ENCODE measurements at regions not wholly inside any gene's neighbourhood (a gene's known extent, or its start where the extent isn't known, plus 50 kb on each side); places are given as distances from the start of the nearest gene placed in this dataset.

DNA sequence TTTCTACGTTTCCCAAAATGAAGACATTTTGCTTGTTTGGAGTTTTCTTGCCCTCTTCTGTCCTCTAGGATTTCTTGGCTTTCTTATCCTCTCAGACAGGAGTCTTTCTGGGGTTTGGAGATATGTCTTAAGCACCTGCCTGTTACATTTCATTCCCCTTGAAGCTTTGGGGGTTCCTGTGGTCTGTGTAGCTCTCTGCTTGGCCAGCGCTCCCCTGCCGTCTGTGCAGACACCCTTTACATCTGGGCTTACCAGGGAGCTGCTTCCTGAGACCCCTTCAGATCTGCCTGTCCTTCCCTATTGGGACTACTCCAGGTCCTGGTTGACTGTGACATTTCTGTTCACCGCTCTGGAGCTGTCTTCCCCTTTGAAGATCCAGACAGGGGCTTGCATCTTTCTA, 171.9 kb upstream of the CSF3R start:
- H3K36me3 ChIP-seq (replicated peaks in 1 of 2; ENCODE audit: control extremely low read depth in 1 of 2, control insufficient read depth in 1 of 2, extremely low read depth in 1 of 2, insufficient read depth in 2 of 2, low read length in 1 of 2), result no peaks in the 10 kb centered on the region
- ChIA-PET POLR2A (no interaction called here), CTCF (no interaction called here)
- H3K27ac Mint-ChIP-seq, result no peak overlapping the region
- no peak for ATAC-seq (ENCODE audit: low read depth)
- H3K4me1 Mint-ChIP-seq, result no peaks in the 10 kb centered on the region
- H3K27ac ChIP-seq (ENCODE audit: low read length in 2 of 2), result no peak overlapping the region
- no peak overlapping the region for H2AFZ ChIP-seq (ENCODE audit: insufficient read depth, low read depth, low read length, poor library complexity, severe bottlenecking)
- peaks cover 41% of the 10 kb centered on the region for H3K27me3 Mint-ChIP-seq
- no peak for DNase-seq
- H3K9me3 Mint-ChIP-seq (ENCODE audit: insufficient read depth), result no peaks in the 10 kb centered on the region
- H3K4me2 ChIP-seq (replicated peaks; ENCODE audit: low read depth, low read length, poor library complexity, severe bottlenecking), result no peak overlapping the region
- no peak overlapping the region for H3K4me3 Mint-ChIP-seq
- no peaks in the 10 kb centered on the region for H4K20me1 ChIP-seq (ENCODE audit: control insufficient read depth, insufficient read depth, low read length, poor library complexity, severe bottlenecking)
- intact Hi-C loops (cut with micrococcal nuclease), result no loop called here
- 81% methylated on average over 3 of the region's 4 CpGs for WGBS (ENCODE audit: insufficient coverage)
- H3K4me3 ChIP-seq (ENCODE audit: control extremely low read depth in 1 of 5, extremely low read depth in 1 of 5, insufficient read depth in 1 of 5, low read depth in 2 of 5, low read length in 4 of 5), result no peak overlapping the region
- no peak overlapping the region for H3K9ac ChIP-seq (ENCODE audit: low read length)
- H3K79me2 ChIP-seq (ENCODE audit: control insufficient read depth, insufficient read depth, low read length), result no peaks in the 10 kb centered on the region
- no peaks in the 10 kb centered on the region for H3K9me3 ChIP-seq (ENCODE audit: control extremely low read depth in 1 of 3, control insufficient read depth in 2 of 3, insufficient read depth in 1 of 3, low read length in 2 of 3)
- H3K27me3 ChIP-seq (replicated peaks in 1 of 4; ENCODE audit: control extremely low read depth in 1 of 4, control insufficient read depth in 3 of 4, insufficient read depth in 4 of 4, low read length in 3 of 4), result peaks cover 0 to 24% (median 4%) of the 10 kb centered on the region in 4 experiments
- no peaks in the 10 kb centered on the region for H3K4me1 ChIP-seq (ENCODE audit: control insufficient read depth in 2 of 2, insufficient read depth in 2 of 2, low read length in 2 of 2)
- TF ChIP-seq, protein P1, sequence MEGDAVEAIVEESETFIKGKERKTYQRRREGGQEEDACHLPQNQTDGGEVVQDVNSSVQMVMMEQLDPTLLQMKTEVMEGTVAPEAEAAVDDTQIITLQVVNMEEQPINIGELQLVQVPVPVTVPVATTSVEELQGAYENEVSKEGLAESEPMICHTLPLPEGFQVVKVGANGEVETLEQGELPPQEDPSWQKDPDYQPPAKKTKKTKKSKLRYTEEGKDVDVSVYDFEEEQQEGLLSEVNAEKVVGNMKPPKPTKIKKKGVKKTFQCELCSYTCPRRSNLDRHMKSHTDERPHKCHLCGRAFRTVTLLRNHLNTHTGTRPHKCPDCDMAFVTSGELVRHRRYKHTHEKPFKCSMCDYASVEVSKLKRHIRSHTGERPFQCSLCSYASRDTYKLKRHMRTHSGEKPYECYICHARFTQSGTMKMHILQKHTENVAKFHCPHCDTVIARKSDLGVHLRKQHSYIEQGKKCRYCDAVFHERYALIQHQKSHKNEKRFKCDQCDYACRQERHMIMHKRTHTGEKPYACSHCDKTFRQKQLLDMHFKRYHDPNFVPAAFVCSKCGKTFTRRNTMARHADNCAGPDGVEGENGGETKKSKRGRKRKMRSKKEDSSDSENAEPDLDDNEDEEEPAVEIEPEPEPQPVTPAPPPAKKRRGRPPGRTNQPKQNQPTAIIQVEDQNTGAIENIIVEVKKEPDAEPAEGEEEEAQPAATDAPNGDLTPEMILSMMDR (IDR thresholded peaks at IDR 0.05), result no peak
- TF ChIP-seq EZH2 (IDR thresholded peaks at IDR 0.05; ENCODE audit: borderline replicate concordance, insufficient read depth, low read depth, low read length, poor library complexity, severe bottlenecking), result no peak

DNA sequence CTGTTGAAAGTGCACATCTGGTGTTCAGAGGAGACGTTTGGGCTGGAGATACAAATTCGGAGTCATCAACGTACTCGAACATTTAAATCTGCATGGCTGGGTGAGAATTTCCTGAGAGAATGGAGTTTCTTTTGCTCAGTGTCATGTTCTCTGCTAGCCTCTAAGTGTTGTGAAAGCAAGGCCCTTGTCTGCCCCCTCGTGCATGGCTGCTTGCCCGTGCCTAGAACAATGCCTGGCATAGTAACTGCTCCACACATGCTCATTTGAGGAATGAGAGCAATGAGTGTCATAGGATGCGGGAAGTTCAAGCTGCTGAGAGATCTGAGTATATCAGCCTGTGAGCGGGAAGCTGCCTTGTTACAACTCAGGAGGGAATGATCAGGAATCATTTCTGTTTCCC, 171.1 kb upstream of the CSF3R start:
- Histone ChIP-seq H3K27me3 (replicated peaks in 1 of 4; ENCODE audit: control extremely low read depth in 1 of 4, control insufficient read depth in 3 of 4, insufficient read depth in 4 of 4, low read length in 3 of 4) (peaks cover 0 to 20% (median 4%) of the 10 kb centered on the region in 4 experiments), H2AFZ (ENCODE audit: insufficient read depth, low read depth, low read length, poor library complexity, severe bottlenecking) (no peak overlapping the region), H3K36me3 (replicated peaks in 1 of 2; ENCODE audit: control extremely low read depth in 1 of 2, control insufficient read depth in 1 of 2, extremely low read depth in 1 of 2, insufficient read depth in 2 of 2, low read length in 1 of 2) (no peaks in the 10 kb centered on the region), H3K4me1 (ENCODE audit: control insufficient read depth in 2 of 2, insufficient read depth in 2 of 2, low read length in 2 of 2) (no peaks in the 10 kb centered on the region), H3K79me2 (ENCODE audit: control insufficient read depth, insufficient read depth, low read length) (no peaks in the 10 kb centered on the region), H3K9ac (ENCODE audit: low read length) (no peak overlapping the region), H4K20me1 (ENCODE audit: control insufficient read depth, insufficient read depth, low read length, poor library complexity, severe bottlenecking) (no peaks in the 10 kb centered on the region), H3K4me3 (ENCODE audit: control extremely low read depth in 1 of 5, extremely low read depth in 1 of 5, insufficient read depth in 1 of 5, low read depth in 2 of 5, low read length in 4 of 5) (no peak overlapping the region), H3K4me2 (replicated peaks; ENCODE audit: low read depth, low read length, poor library complexity, severe bottlenecking) (no peak overlapping the region), H3K27ac (ENCODE audit: low read length in 2 of 2) (no peak overlapping the region), H3K9me3 (ENCODE audit: control extremely low read depth in 1 of 3, control insufficient read depth in 2 of 3, insufficient read depth in 1 of 3, low read length in 2 of 3) (no peaks in the 10 kb centered on the region)
- no peak for ATAC-seq (ENCODE audit: low read depth)
- intact Hi-C loops (cut with micrococcal nuclease), result no loop called here
- DNase-seq, result no peak
- ChIA-PET CTCF (no interaction called here), POLR2A (no interaction called here)
- no peaks in the 10 kb centered on the region for H3K9me3 Mint-ChIP-seq (ENCODE audit: insufficient read depth)
- H3K4me3 Mint-ChIP-seq, result no peak overlapping the region
- H3K4me1 Mint-ChIP-seq, result no peaks in the 10 kb centered on the region
- peaks cover 38% of the 10 kb centered on the region for H3K27me3 Mint-ChIP-seq
- 69% methylated on average over 8 of the region's 8 CpGs for WGBS (ENCODE audit: insufficient coverage)
- H3K27ac Mint-ChIP-seq, result no peak overlapping the region
- TF ChIP-seq, protein P1 (IDR thresholded peaks at IDR 0.05), result no peak
- no peak for TF ChIP-seq EZH2 (IDR thresholded peaks at IDR 0.05; ENCODE audit: borderline replicate concordance, insufficient read depth, low read depth, low read length, poor library complexity, severe bottlenecking)

All from B cell (primary cell).